ENCODE measurements at regions not wholly inside any gene's neighbourhood (a gene's known extent, or its start where the extent isn't known, plus 50 kb on each side); places are given as distances from the start of the nearest gene placed in this dataset.
"Not testable (repeated sequence)": the region's sequence is repeated elsewhere in the genome, so short reads cannot be mapped to it uniquely, and the experiment has no call there.

GRCh38 chr7:152577339-152577738, 98.6 kb downstream of the XRCC2 start:
- no CpG with 5 or more reads among the region's 1 CpG for WGBS (ENCODE audit: insufficient coverage)
- H3K4me1 ChIP-seq (ENCODE audit: control insufficient read depth, insufficient read depth, low read length), result no peaks in the 10 kb centered on the region
- H3K9me3 ChIP-seq (ENCODE audit: control insufficient read depth, insufficient read depth, low read length), result no peaks in the 10 kb centered on the region
- DNase-seq, result no peak
- H3K36me3 ChIP-seq (ENCODE audit: control insufficient read depth, insufficient read depth, low read length), result no peaks in the 10 kb centered on the region
- no peaks in the 10 kb centered on the region for H3K36me3 Mint-ChIP-seq
- peaks cover 0 to 6% of the 10 kb centered on the region in 2 donors for H3K27me3 Mint-ChIP-seq (ENCODE audit: low read depth in 2 of 2)
- intact Hi-C loops (cut with micrococcal nuclease), result no loop called here
- no peak overlapping the region for H3K4me3 Mint-ChIP-seq
- H3K9me3 Mint-ChIP-seq, result no peaks in the 10 kb centered on the region
- TF ChIP-seq CTCF (IDR thresholded peaks at IDR 0.05), result no peak
- H3K4me1 Mint-ChIP-seq, result no peaks in the 10 kb centered on the region
- no peak overlapping the region for H3K4me3 ChIP-seq (ENCODE audit: low read length)
- no peaks in the 10 kb centered on the region for H3K27me3 ChIP-seq (ENCODE audit: control insufficient read depth, insufficient read depth, low read length)
- H3K27ac Mint-ChIP-seq, result no peak overlapping the region
- no peak for ATAC-seq
- H3K27ac ChIP-seq (ENCODE audit: low read length), result no peak overlapping the region

- Histone ChIP-seq H3K36me3 (ENCODE audit: control insufficient read depth, insufficient read depth, low read length) (no peaks in the 10 kb centered on the region), H3K4me1 (ENCODE audit: control insufficient read depth, insufficient read depth, low read length) (no peaks in the 10 kb centered on the region), H3K27ac (ENCODE audit: low read length) (no peak overlapping the region), H3K4me3 (ENCODE audit: low read length) (no peak overlapping the region), H3K27me3 (ENCODE audit: control insufficient read depth, insufficient read depth, low read length) (no peaks in the 10 kb centered on the region), H3K9me3 (ENCODE audit: control insufficient read depth, insufficient read depth, low read length) (no peaks in the 10 kb centered on the region)
- no peak overlapping the region for H3K4me3 Mint-ChIP-seq
- DNase-seq, result no peak
- intact Hi-C loops (cut with micrococcal nuclease), result no loop called here
- no peak for ATAC-seq
- no peaks in the 10 kb centered on the region for H3K9me3 Mint-ChIP-seq
- peaks cover 0 to 6% of the 10 kb centered on the region in 2 donors for H3K27me3 Mint-ChIP-seq (ENCODE audit: low read depth in 2 of 2)
- WGBS (ENCODE audit: insufficient coverage), result 78% methylated on average over 15 of the region's 15 CpGs
- TF ChIP-seq CTCF (IDR thresholded peaks at IDR 0.05), result no peak
- H3K36me3 Mint-ChIP-seq, result no peaks in the 10 kb centered on the region
- no peaks in the 10 kb centered on the region for H3K4me1 Mint-ChIP-seq
- no peak overlapping the region for H3K27ac Mint-ChIP-seq
These were observed 100.9 kb downstream of the XRCC2 start for GRCh38 chr7:152574892-152575548.

GRCh38 chr7:152573186-152573585, 102.8 kb downstream of the XRCC2 start:
- H3K4me3 Mint-ChIP-seq; ATAC-seq; H3K4me1 ChIP-seq (ENCODE audit: control insufficient read depth, insufficient read depth, low read length); H3K4me1 Mint-ChIP-seq; H3K4me3 ChIP-seq (ENCODE audit: low read length); DNase-seq; intact Hi-C loops (cut with micrococcal nuclease); H3K36me3 ChIP-seq (ENCODE audit: control insufficient read depth, insufficient read depth, low read length); H3K9me3 Mint-ChIP-seq; H3K27me3 Mint-ChIP-seq (ENCODE audit: low read depth in 2 of 2); H3K27me3 ChIP-seq (ENCODE audit: control insufficient read depth, insufficient read depth, low read length); H3K27ac Mint-ChIP-seq; H3K36me3 Mint-ChIP-seq; H3K9me3 ChIP-seq (ENCODE audit: control insufficient read depth, insufficient read depth, low read length); H3K27ac ChIP-seq (ENCODE audit: low read length): not testable (repeated sequence)
- WGBS (ENCODE audit: insufficient coverage), result 91% methylated on average over 6 of the region's 6 CpGs

- Mint-ChIP-seq H3K36me3 (no peaks in the 10 kb centered on the region), H3K4me3 (no peak overlapping the region), H3K27ac (no peak overlapping the region), H3K27me3 (ENCODE audit: low read depth in 2 of 2) (peaks cover 0 to 6% of the 10 kb centered on the region in 2 donors), H3K9me3 (no peaks in the 10 kb centered on the region), H3K4me1 (no peaks in the 10 kb centered on the region)
- H3K27ac ChIP-seq (ENCODE audit: low read length), result no peak overlapping the region
- ATAC-seq (no peak), DNase-seq (no peak)
- H3K4me1 ChIP-seq (ENCODE audit: control insufficient read depth, insufficient read depth, low read length), result no peaks in the 10 kb centered on the region
- no peaks in the 10 kb centered on the region for H3K27me3 ChIP-seq (ENCODE audit: control insufficient read depth, insufficient read depth, low read length)
- no peak overlapping the region for H3K4me3 ChIP-seq (ENCODE audit: low read length)
- TF ChIP-seq CTCF (IDR thresholded peaks at IDR 0.05), result no peak
- intact Hi-C loops (cut with micrococcal nuclease), result no loop called here
- 100% methylated on average over 2 of the region's 5 CpGs for WGBS (ENCODE audit: insufficient coverage)
- no peaks in the 10 kb centered on the region for H3K36me3 ChIP-seq (ENCODE audit: control insufficient read depth, insufficient read depth, low read length)
- H3K9me3 ChIP-seq (ENCODE audit: control insufficient read depth, insufficient read depth, low read length), result no peaks in the 10 kb centered on the region
These were observed 103.8 kb downstream of the XRCC2 start for GRCh38 chr7:152572101-152572500.
